ENCODE measurements at regions not wholly inside any gene's neighbourhood (a gene's known extent, or its start where the extent isn't known, plus 50 kb on each side); places are given as distances from the start of the nearest gene placed in this dataset.

- Histone ChIP-seq H3K27me3 (ENCODE audit: control insufficient read depth in 5 of 5, insufficient read depth in 4 of 5, low read length in 5 of 5) (no peaks in the 10 kb centered on the region), H3K36me3 (ENCODE audit: control insufficient read depth in 5 of 5, insufficient read depth in 5 of 5, low read length in 5 of 5) (no peaks in the 10 kb centered on the region), H3K27ac (ENCODE audit: low read depth, low read length) (no peak overlapping the region), H3K9ac (ENCODE audit: low read length in 5 of 5) (no peak overlapping the region), H3K4me3 (ENCODE audit: low read depth in 1 of 5, low read length in 5 of 5) (no peak overlapping the region), H3K9me3 (ENCODE audit: control insufficient read depth in 5 of 5, low read length in 5 of 5) (no peaks in the 10 kb centered on the region), H3K4me1 (ENCODE audit: control insufficient read depth in 5 of 5, insufficient read depth in 5 of 5, low read length in 5 of 5) (no peaks in the 10 kb centered on the region)
Observed at GRCh38 chr13:47679401-47679800, 321.7 kb downstream of the SUCLA2 start.

GRCh38 chr13:47678201-47678968 lies 322.7 kb downstream of the SUCLA2 start:
- Histone ChIP-seq H3K9ac (ENCODE audit: low read length in 5 of 5) (no peak overlapping the region), H3K4me1 (ENCODE audit: control insufficient read depth in 5 of 5, insufficient read depth in 5 of 5, low read length in 5 of 5) (peaks cover 0 to 3% (median 1%) of the 10 kb centered on the region in 5 donors), H3K27me3 (ENCODE audit: control insufficient read depth in 5 of 5, insufficient read depth in 4 of 5, low read length in 5 of 5) (no peaks in the 10 kb centered on the region), H3K4me3 (ENCODE audit: low read depth in 1 of 5, low read length in 5 of 5) (no peak overlapping the region), H3K9me3 (ENCODE audit: control insufficient read depth in 5 of 5, low read length in 5 of 5) (no peaks in the 10 kb centered on the region), H3K36me3 (ENCODE audit: control insufficient read depth in 5 of 5, insufficient read depth in 5 of 5, low read length in 5 of 5) (no peaks in the 10 kb centered on the region), H3K27ac (ENCODE audit: low read depth, low read length) (no peak overlapping the region)

GRCh38 chr13:47675871-47676270 lies 325.2 kb downstream of the SUCLA2 start:
- H3K27ac ChIP-seq (ENCODE audit: low read depth, low read length): no peak overlapping the region
- peaks cover 0 to 14% (median 11%) of the 10 kb centered on the region in 5 donors for H3K4me1 ChIP-seq (ENCODE audit: control insufficient read depth in 5 of 5, insufficient read depth in 5 of 5, low read length in 5 of 5)
- no peaks in the 10 kb centered on the region for H3K27me3 ChIP-seq (ENCODE audit: control insufficient read depth in 5 of 5, insufficient read depth in 4 of 5, low read length in 5 of 5)
- no peaks in the 10 kb centered on the region for H3K9me3 ChIP-seq (ENCODE audit: control insufficient read depth in 5 of 5, low read length in 5 of 5)
- H3K36me3 ChIP-seq (ENCODE audit: control insufficient read depth in 5 of 5, insufficient read depth in 5 of 5, low read length in 5 of 5): no peaks in the 10 kb centered on the region
- no peak overlapping the region for H3K4me3 ChIP-seq (ENCODE audit: low read depth in 1 of 5, low read length in 5 of 5)
- no peak overlapping the region for H3K9ac ChIP-seq (ENCODE audit: low read length in 5 of 5)

- Histone ChIP-seq H3K27ac (ENCODE audit: low read depth, low read length) (peak overlapping the region; percentile 38), H3K9me3 (ENCODE audit: control insufficient read depth in 5 of 5, low read length in 5 of 5) (no peaks in the 10 kb centered on the region), H3K4me3 (ENCODE audit: low read depth in 1 of 5, low read length in 5 of 5) (no peak overlapping the region), H3K9ac (ENCODE audit: low read length in 5 of 5) (no peak overlapping the region), H3K36me3 (ENCODE audit: control insufficient read depth in 5 of 5, insufficient read depth in 5 of 5, low read length in 5 of 5) (no peaks in the 10 kb centered on the region), H3K27me3 (ENCODE audit: control insufficient read depth in 5 of 5, insufficient read depth in 4 of 5, low read length in 5 of 5) (no peaks in the 10 kb centered on the region), H3K4me1 (ENCODE audit: control insufficient read depth in 5 of 5, insufficient read depth in 5 of 5, low read length in 5 of 5) (peaks cover 0 to 14% (median 11%) of the 10 kb centered on the region in 5 donors)
Observed at GRCh38 chr13:47673009-47673850, 327.8 kb downstream of the SUCLA2 start.

GRCh38 chr13:47672245-47673008 lies 328.6 kb downstream of the SUCLA2 start:
- Histone ChIP-seq H3K4me3 (ENCODE audit: low read depth in 1 of 5, low read length in 5 of 5) (peak overlapping the region in 1 of 5 donors; percentile 35), H3K4me1 (ENCODE audit: control insufficient read depth in 5 of 5, insufficient read depth in 5 of 5, low read length in 5 of 5) (peaks cover 0 to 14% (median 11%) of the 10 kb centered on the region in 5 donors), H3K9ac (ENCODE audit: low read length in 5 of 5) (no peak overlapping the region), H3K27ac (ENCODE audit: low read depth, low read length) (peak overlapping the region; percentile 38), H3K36me3 (ENCODE audit: control insufficient read depth in 5 of 5, insufficient read depth in 5 of 5, low read length in 5 of 5) (no peaks in the 10 kb centered on the region), H3K27me3 (ENCODE audit: control insufficient read depth in 5 of 5, insufficient read depth in 4 of 5, low read length in 5 of 5) (no peaks in the 10 kb centered on the region), H3K9me3 (ENCODE audit: control insufficient read depth in 5 of 5, low read length in 5 of 5) (no peaks in the 10 kb centered on the region)

GRCh38 chr13:47671776-47672175 lies 329.3 kb downstream of the SUCLA2 start:
- Histone ChIP-seq H3K4me1 (ENCODE audit: control insufficient read depth in 5 of 5, insufficient read depth in 5 of 5, low read length in 5 of 5) (peaks cover 0 to 14% (median 11%) of the 10 kb centered on the region in 5 donors), H3K27me3 (ENCODE audit: control insufficient read depth in 5 of 5, insufficient read depth in 4 of 5, low read length in 5 of 5) (no peaks in the 10 kb centered on the region), H3K9ac (ENCODE audit: low read length in 5 of 5) (no peak overlapping the region), H3K27ac (ENCODE audit: low read depth, low read length) (no peak overlapping the region), H3K9me3 (ENCODE audit: control insufficient read depth in 5 of 5, low read length in 5 of 5) (no peaks in the 10 kb centered on the region), H3K4me3 (ENCODE audit: low read depth in 1 of 5, low read length in 5 of 5) (no peak overlapping the region), H3K36me3 (ENCODE audit: control insufficient read depth in 5 of 5, insufficient read depth in 5 of 5, low read length in 5 of 5) (no peaks in the 10 kb centered on the region)

GRCh38 chr13:47665043-47665442 lies 336.0 kb downstream of the SUCLA2 start:
- no peak overlapping the region for H3K4me3 ChIP-seq (ENCODE audit: low read depth in 1 of 5, low read length in 5 of 5)
- H3K36me3 ChIP-seq (ENCODE audit: control insufficient read depth in 5 of 5, insufficient read depth in 5 of 5, low read length in 5 of 5): no peaks in the 10 kb centered on the region

GRCh38 chr13:47661076-47661475 lies 340.0 kb downstream of the SUCLA2 start:
- no peak overlapping the region for H3K27ac ChIP-seq (ENCODE audit: low read depth, low read length)
- H3K9ac ChIP-seq (ENCODE audit: low read length in 5 of 5): no peak overlapping the region
- no peak overlapping the region for H3K4me3 ChIP-seq (ENCODE audit: low read depth in 1 of 5, low read length in 5 of 5)
- H3K9me3 ChIP-seq (ENCODE audit: control insufficient read depth in 5 of 5, low read length in 5 of 5): no peaks in the 10 kb centered on the region
- H3K27me3 ChIP-seq (ENCODE audit: control insufficient read depth in 5 of 5, insufficient read depth in 4 of 5, low read length in 5 of 5): no peaks in the 10 kb centered on the region
- no peaks in the 10 kb centered on the region for H3K4me1 ChIP-seq (ENCODE audit: control insufficient read depth in 5 of 5, insufficient read depth in 5 of 5, low read length in 5 of 5)
- no peaks in the 10 kb centered on the region for H3K36me3 ChIP-seq (ENCODE audit: control insufficient read depth in 5 of 5, insufficient read depth in 5 of 5, low read length in 5 of 5)

More at GRCh38 chr13:47665043-47665442, 336.0 kb downstream of the SUCLA2 start:
- Histone ChIP-seq H3K9me3 (ENCODE audit: control insufficient read depth in 5 of 5, low read length in 5 of 5) (no peaks in the 10 kb centered on the region), H3K4me1 (ENCODE audit: control insufficient read depth in 5 of 5, insufficient read depth in 5 of 5, low read length in 5 of 5) (no peaks in the 10 kb centered on the region), H3K9ac (ENCODE audit: low read length in 5 of 5) (no peak overlapping the region), H3K27me3 (ENCODE audit: control insufficient read depth in 5 of 5, insufficient read depth in 4 of 5, low read length in 5 of 5) (no peaks in the 10 kb centered on the region), H3K27ac (ENCODE audit: low read depth, low read length) (no peak overlapping the region)

GRCh38 chr13:47656651-47657050 lies 344.4 kb downstream of the SUCLA2 start:
- Histone ChIP-seq H3K9me3 (ENCODE audit: control insufficient read depth in 5 of 5, low read length in 5 of 5) (no peaks in the 10 kb centered on the region), H3K4me3 (ENCODE audit: low read depth in 1 of 5, low read length in 5 of 5) (no peak overlapping the region), H3K4me1 (ENCODE audit: control insufficient read depth in 5 of 5, insufficient read depth in 5 of 5, low read length in 5 of 5) (no peaks in the 10 kb centered on the region), H3K36me3 (ENCODE audit: control insufficient read depth in 5 of 5, insufficient read depth in 5 of 5, low read length in 5 of 5) (no peaks in the 10 kb centered on the region), H3K9ac (ENCODE audit: low read length in 5 of 5) (no peak overlapping the region), H3K27me3 (ENCODE audit: control insufficient read depth in 5 of 5, insufficient read depth in 4 of 5, low read length in 5 of 5) (no peaks in the 10 kb centered on the region), H3K27ac (ENCODE audit: low read depth, low read length) (no peak overlapping the region)

Data from subcutaneous abdominal adipose tissue (tissue), 5 donors.